Iris pigment epithelial cell (primary cell): ENCODE measurements at regions not wholly inside any gene's neighbourhood (a gene's known extent, or its start where the extent isn't known, plus 50 kb on each side); places are given as distances from the start of the nearest gene placed in this dataset.
"Not testable (repeated sequence)": the region's sequence is repeated elsewhere in the genome, so short reads cannot be mapped to it uniquely, and the experiment has no call there.

ENCODE experiments used
- DNase-seq: peaks from one replicate; pipeline ENCODE4 v3.0.0-alpha.2; 2011; ENCODE audit warnings: low read depth

GRCh38 chr20:29320216-29320949 lies 1937.1 kb upstream of the DEFB115 start:
- DNase-seq = not testable (repeated sequence)

- not testable (repeated sequence) for DNase-seq
Observed at GRCh38 chr20:29323631-29324515, 1933.6 kb upstream of the DEFB115 start.

- not testable (repeated sequence) for DNase-seq
Observed at GRCh38 chr20:29324516-29325303, 1932.8 kb upstream of the DEFB115 start.

- DNase-seq = no peak
Observed at GRCh38 chr20:29325304-29325640, 1932.2 kb upstream of the DEFB115 start.

GRCh38 chr20:29325781-29326180 lies 1931.7 kb upstream of the DEFB115 start:
- not testable (repeated sequence) for DNase-seq

GRCh38 chr20:29326376-29327070 lies 1930.9 kb upstream of the DEFB115 start:
- no peak for DNase-seq

GRCh38 chr20:29327600-29328420 lies 1929.7 kb upstream of the DEFB115 start:
- not testable (repeated sequence) for DNase-seq

GRCh38 chr20:29330429-29331115 lies 1926.9 kb upstream of the DEFB115 start:
- DNase-seq = not testable (repeated sequence)

GRCh38 chr20:29349836-29350235 lies 1907.6 kb upstream of the DEFB115 start:
- no peak for DNase-seq

- DNase-seq = not testable (repeated sequence)
Observed at GRCh38 chr20:29375937-29376336, 1881.5 kb upstream of the DEFB115 start.

GRCh38 chr20:29392853-29393252 lies 1864.6 kb upstream of the DEFB115 start:
- not testable (repeated sequence) for DNase-seq

GRCh38 chr20:29408034-29408695 lies 1849.3 kb upstream of the DEFB115 start:
- DNase-seq = peak; percentile 27

GRCh38 chr20:29408707-29409106 lies 1848.8 kb upstream of the DEFB115 start:
- not testable (repeated sequence) for DNase-seq

GRCh38 chr20:29409160-29409689 lies 1848.2 kb upstream of the DEFB115 start:
- DNase-seq = not testable (repeated sequence)

- DNase-seq = no peak
Observed at GRCh38 chr20:29409833-29410805, 1847.3 kb upstream of the DEFB115 start.

- DNase-seq = no peak
Observed at GRCh38 chr20:29410806-29411457, 1846.5 kb upstream of the DEFB115 start.

GRCh38 chr20:29411458-29411820 lies 1846.0 kb upstream of the DEFB115 start:
- DNase-seq = not testable (repeated sequence)

GRCh38 chr20:29419378-29419777 lies 1838.1 kb upstream of the DEFB115 start:
- no peak for DNase-seq
